ENCODE measurements at regions not wholly inside any gene's neighbourhood (a gene's known extent, or its start where the extent isn't known, plus 50 kb on each side); places are given as distances from the start of the nearest gene placed in this dataset.

DNA sequence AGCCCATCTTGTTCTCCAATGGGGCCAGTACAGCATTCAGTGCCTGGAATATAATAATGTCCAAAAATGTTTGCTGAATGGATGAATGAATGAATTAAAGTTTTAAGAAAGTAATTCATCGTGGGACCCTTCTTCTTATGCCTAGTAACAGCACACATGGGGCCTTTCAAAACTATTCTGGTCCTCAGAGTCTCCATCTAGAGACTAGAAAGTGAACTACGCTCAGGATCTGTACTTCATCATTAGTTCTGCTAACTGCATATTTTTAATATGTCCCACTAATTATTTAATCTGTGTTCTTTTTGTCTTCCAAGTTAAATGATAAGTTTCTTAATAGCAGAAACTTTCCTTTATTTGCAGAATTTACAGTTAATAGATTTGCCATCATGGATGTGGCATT is 172.5 kb downstream of the SMAD2 start:
- no peak for DNase-seq (ENCODE audit: low read depth, low spot score)

DNA sequence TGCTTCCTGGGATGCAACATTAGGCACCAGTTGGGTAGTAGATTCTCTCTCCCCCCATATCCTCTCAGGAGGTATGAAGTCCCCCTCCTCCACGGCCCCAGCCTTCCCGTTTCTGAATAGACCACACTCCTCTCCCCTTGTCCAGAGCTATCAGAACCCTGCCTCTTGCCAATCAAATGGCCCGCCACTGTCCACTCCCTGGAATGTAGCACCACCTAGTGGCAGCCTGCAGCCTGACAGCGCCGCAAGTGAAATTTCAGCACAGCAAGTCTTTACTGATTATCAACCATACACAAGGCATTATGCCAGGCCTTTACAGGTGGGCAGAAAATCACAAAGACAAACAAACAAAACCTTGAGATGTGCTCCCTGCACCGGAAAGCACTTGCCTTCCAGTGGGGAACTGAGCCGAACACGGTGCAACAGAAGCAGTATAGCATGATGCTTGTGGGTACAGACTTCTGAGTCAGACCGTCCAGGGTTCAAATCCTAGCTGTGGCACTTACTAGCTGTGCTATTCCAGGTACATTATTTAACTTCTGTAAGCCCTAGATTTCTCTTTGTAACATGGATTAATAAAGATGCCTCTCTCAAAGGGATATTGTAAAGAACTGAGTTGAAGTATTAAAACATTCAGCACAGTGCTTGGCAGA is 174.0 kb downstream of the SMAD2 start:
- no peak for DNase-seq (ENCODE audit: low read depth, low spot score)

DNA sequence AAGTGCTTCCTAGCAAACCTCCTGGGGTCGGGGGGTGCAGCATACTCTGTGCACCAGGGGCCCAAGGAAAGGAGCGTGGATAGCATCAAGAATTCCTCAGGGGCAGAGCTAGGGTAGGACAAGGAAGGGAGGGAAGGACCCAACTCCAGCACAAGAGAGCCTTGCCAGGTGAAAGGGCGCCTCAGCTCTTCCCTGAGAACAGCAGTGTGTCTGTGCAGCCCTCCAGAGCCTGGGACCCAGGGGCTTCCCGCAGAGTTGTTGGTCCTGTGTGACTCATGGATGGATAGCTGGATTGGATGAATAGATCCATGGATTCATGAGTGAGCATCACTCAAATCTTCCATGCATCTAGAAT is 175.4 kb downstream of the SMAD2 start:
- DNase-seq (ENCODE audit: low read depth, low spot score), result no peak

DNA sequence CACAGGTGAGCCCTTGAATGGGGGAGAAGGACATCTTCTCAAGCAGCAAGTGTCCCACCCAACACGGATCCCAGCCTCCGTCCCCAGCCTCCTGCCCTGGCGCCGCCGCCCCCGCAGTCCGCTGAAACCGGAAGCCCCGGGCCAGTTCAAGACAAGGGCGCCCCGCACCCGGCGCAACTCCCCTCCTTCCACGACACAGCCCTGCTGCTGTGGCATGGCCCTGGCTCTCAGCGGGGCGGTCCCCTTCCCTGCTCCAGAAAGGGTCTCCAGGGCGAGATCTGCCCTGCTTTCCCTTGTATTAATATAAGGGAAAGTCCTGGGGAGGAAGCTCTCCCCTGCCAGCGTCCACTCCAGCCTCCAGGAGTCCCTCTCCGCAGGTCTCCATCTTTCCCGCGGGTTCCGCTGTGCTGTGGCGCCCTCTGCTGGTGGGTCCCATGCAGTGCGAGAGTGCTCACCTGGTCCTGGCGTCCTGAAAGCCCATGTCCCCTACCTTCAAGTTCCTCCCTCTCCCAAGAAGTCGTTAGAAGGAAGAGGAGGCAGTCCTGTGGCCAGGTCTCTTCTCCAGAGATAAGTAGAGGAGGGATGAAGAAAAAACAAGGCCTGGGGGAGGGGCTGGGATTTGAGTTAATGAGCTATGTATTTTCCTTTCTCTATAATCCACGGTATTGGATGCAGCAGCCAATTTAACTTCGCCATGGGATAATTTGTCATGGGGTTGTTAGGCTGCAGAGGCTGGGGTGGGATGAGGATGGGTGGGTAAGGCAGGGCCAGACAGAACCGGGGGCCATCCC is 176.0 kb downstream of the SMAD2 start:
- DNase-seq (ENCODE audit: low read depth, low spot score), result no peak

DNA sequence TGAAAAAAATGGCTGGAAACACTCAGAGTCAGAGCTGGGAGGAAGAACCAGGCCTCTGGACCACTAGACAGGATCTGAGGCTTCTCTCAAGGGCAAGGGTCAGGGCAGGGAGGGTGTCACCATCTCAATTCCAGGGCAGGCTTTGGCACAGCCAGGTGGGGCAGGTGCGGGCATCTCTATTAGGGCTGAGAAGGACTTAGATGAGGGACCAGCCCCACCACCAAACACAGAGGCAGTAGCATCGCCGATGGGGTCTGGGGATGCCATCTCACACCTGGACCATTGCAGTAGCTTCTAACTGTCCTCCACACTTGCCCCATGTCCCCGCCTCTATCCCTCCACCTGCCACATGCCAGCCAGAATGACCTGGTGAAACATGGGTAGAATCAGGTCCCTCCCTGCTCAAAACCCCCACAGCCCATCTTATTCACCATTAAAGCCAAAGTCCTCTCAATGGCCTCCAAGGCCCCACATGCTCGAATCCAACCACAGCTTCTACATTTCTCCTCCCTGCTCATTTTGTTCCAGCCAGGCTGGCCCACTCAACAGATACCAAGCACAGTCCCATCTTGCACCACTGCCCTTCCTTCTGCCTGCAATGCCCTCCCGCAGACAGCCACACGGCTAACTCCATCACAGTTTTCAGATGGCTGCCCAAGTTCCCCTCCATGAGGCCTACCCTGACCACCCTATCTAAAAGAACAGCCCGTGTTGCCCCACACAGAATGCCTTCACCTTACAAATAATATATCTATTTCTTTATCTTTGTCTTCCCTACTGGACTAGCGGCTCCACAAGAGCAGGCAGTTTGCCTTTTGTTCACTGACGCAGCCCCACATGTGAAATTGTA is 177.4 kb downstream of the SMAD2 start:
- DNase-seq (ENCODE audit: low read depth, low spot score), result no peak

DNA sequence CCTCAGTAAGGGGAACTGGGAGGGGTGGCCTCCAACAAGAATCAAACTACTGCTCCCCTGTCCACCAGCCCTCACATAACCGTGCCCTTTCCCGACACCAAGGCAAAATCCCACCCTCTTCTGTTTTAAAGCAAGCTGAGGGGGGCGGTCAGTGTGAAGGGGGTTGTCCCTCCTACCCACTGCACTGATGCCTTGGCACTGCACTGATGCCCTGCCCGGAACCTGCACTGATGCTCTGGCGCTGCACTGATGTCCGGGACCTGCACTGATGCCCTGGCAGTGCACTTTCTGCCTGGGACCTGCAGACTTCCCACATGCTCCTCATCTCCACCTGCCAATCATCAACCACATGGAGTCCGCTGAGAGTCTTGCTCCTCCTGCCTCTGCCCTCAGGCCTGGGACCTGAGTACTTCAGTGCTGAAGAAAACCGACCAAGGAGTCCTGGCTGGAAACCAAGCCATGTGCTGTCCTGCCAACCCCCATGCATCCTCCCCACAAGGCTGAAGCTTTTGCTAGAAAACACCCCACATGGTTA is 179.5 kb downstream of the SMAD2 start:
- DNase-seq (ENCODE audit: low read depth, low spot score), result no peak

DNA sequence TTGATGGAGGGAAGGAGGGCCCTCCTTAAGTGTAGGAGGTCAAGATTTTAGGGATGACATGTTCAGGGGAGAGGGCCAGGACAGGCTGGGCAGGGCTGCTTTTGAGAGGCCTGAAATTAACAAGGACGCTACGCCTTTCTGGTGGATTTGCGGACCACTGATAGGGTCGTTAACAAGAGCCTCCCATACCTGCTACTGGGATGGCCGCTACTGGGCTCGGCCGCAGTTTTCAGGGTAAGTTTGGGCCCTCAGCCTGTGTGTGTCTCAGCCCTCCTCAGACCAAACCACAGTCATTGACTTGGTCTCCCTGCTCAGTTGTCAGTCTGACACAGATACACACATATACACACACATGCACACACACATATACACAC is 180.9 kb downstream of the SMAD2 start:
- DNase-seq (ENCODE audit: low read depth, low spot score), result no peak

DNA sequence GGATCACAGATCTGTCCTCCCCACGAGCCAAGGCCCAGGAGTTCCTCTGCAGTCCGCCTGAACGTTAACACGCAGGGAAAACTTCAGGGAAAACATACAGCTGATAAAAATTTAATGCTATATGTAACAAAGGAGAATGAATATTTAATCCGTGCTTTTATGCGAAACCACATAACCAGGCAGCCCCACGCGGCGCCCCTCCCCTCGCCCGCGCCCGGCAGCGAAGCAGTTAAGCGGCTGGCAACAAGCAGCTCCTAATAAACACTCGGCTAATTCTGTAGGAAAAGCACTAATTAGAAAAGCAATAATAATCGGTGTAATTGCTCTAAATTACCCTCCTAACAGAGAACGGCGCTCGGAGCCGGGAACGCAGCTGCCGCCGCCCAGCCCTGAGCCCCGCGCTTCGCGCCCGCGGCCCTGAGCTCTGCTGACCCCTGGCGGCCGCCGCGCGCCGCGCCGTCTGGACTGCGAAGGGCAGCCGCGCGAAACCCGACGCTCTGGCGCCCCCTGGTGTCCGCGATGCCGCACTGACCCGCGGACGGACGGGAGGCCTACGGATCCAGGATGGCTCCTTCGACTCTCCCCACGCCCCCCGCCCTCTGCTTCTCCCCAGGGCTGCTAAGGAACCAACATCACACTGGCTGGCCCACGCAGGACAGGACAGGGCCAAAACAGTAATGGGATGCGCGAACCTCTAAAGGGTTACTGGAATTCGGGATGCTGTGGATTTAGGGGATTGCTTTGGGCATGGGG is 181.4 kb downstream of the SMAD2 start:
- peak; percentile 63 for DNase-seq (ENCODE audit: low read depth, low spot score)

DNA sequence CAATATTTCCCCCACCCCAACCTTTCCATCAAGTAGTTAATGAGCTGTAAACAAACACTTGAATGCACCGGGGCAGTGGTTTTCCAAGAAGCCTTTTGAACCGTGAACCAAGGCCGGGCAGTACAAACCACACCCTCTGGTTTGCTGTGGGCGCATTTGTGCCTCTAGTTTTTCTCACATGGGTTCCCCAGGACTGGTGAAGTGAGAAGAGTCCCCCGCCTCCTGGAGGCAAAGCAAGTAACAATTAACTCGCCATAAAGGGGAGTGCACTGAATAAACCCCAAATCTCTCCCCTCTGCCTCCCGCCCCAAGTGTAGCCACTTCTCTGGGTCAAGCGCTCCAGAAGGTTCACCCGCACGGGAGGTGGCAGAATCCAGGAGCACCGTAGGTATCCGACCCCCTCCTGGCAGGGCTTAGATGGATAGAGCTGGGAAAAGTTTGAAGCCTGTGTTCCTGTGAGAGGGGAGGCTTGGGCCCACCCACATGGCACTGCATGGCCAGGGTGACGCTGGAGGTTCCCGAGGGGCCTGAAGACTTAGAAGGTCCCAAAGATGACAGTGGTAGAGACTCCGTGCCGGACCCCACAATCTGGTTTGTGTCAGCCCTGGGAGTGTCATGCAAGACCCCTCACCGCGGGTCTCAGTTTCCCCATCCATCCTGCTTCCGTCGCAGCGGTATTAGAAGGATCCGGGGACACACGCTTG is 182.2 kb downstream of the SMAD2 start:
- no peak for DNase-seq (ENCODE audit: low read depth, low spot score)

DNA sequence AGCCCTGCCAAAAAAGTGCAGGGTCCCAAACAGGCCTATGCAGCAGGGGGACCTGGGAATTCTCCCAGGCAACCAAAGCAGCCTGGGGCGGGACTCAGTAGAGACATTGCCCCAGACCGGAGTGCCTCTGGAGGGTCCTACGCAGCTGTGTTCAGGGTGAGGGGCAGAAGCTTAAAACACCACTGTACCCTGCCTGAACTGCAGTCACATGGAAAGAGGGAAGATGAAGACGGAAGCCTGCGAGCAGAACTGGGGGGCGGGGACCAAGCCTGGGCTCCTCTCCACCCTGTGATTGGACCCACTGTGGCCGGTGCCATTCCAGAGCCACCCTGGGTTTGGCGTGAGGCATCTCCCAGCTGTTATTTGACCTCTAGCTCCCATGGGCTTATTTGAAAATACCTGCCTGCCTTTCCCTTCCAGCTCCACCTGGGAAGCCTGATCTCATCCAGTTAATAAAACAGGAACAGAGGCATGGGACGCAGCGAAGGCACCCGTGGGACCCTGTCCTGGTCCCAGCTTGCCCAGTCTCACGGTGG is 183.1 kb downstream of the SMAD2 start:
- DNase-seq (ENCODE audit: low read depth, low spot score), result no peak

DNA sequence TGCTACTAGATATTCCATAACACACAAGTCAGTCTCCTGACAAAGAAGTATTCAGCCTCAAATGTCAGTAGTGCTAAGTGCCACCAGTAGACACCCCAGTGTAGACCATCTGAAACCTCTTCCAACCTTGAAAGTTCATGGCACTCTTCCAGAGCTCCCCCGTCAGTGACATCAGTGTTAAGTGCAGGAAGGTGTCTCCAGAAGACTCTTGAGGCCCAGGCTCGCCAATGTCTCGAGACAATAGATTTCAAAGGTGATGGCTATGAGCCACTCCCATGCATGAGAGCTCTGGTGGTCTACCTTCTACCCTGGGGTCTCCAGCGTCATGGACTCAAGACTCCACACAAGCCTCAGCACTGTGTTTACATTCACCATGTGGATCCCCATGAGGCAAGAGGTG is 183.8 kb downstream of the SMAD2 start:
- no peak for DNase-seq (ENCODE audit: low read depth, low spot score)

DNA sequence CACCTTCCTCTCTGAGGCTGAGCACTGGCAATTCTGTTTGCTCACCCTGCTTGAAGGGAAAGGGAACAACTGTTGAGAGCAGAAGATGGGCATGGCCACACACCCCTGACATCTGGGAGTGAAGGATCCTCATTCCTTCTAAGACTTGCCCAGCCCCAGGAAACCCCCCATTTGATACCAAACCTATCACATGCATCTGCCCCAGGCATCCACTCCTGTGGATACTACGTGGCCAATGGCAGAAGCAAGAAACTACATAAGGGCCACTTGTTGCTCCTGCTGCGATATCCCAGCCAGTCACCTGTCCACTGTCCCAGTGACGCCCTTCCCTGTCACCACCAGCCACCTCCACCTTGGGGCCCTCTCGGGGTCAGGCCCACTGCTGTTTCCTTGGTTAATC is 185.2 kb downstream of the SMAD2 start:
- no peak for DNase-seq (ENCODE audit: low read depth, low spot score)

DNA sequence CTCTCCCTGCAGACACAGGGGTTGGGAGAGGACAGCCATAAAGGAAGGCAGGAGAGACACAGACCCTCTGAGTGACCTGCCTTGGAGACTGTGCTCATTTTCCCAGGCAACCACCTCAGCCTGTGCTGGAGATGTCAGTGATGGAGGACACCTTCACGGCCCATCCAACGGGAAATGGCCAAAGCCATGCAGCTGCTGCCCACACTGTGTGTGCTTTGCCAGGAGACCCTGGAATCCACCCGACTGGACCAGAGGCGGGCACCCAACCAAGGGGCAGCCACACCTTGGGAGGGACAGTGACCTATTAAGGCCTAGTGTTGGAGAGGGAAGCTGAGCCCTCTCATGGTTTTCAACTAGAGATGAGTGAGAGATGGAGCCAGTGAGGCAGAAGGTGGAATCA is 192.5 kb downstream of the SMAD2 start:
- no peak for DNase-seq (ENCODE audit: low read depth, low spot score)

DNA sequence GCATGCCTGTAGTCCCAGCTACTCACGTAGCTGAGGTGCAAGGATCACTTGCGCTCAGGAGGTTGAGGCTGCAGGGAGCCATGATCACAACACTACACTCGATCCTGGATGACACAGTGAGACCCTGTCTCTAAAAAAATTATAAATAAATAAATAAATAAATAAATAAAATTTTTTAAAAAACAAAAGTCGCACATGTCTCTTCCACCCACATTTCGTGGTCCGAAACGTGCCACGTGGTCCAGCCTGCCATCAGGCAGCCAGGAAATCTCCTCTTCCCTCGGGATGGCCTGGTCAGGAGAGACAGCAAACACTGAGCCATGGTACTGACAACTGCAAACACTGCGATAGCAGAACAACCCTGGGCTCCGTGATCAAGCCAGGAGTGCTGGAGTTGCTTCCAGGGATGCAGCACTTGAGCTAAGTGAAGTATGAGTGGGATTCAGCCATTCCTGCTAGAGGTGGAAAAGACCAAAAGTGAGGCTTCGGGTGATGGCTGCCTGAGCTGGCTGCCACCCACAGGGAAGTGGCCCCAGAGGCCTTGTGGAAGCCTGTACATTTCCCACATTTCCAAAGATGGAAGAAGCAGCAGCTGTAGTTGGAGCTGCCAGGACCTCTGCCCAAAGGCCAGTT is 193.1 kb downstream of the SMAD2 start:
- DNase-seq (ENCODE audit: low read depth, low spot score), result no peak

DNA sequence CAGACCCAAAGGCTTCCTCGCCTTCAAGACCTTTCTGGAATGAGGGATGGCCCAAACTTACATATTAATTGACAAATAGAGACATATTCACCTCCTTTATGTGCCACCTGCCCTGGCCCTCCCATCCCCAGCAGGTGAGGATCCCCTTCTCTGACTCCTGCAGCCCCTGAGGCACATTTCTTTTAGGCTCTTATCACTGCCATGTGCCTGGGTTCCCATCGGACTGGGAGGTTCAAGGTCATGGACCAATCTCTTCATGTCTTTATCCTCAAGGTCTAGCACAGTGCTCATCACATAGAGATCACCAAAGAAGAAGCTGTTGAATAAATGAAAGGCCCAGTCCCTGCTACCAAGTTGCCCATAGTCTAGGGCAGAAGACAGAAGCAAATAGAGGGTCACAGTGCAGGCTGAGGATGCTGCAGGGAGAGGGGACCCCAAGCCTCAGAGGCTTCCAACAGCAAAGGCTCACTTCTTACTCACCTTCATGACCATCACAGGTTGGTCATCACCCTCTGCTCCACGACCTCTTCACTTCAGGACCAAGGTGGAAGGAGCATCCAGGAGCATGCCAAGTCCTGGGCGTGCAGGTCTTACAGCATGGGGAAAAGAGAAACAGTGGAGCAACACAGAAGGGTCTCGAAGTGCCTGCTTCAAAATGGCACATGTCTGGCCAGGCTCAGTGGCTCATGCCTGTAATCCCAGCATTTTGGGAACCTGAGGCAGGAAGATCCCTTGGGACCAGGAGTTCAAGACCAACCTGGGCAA is 193.9 kb downstream of the SMAD2 start:
- no peak for DNase-seq (ENCODE audit: low read depth, low spot score)

DNA sequence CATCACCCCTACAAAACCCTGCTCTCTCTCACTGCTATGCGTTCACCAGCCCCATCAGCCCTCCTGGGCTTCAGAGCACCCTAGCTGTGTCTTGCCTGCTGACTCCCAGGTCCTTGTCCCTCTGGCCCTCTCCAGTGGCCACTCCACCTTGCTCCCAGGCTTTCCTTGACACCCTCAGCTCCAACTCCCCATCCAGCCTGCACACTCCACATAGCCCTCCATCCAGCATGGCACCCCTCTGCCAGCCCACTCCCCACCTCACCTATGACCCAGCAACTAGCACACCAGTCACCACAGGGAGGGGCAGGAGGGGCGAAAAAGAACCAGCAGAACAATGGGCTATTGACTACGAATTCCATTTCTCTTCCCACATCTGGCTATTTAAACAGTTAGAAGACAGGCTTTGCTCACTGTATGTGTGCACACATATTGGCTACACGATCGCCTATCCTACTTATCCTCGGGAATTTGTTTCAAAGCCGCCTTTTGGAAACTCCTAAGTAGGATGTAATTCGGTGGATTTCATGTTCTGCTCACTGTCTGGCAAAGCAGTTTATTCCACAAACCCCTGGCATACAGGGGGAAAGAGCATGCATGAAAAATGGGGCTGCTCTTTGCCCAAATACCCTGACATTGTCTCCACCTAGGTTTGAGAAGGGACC is 195.3 kb downstream of the SMAD2 start:
- DNase-seq (ENCODE audit: low read depth, low spot score), result no peak

DNA sequence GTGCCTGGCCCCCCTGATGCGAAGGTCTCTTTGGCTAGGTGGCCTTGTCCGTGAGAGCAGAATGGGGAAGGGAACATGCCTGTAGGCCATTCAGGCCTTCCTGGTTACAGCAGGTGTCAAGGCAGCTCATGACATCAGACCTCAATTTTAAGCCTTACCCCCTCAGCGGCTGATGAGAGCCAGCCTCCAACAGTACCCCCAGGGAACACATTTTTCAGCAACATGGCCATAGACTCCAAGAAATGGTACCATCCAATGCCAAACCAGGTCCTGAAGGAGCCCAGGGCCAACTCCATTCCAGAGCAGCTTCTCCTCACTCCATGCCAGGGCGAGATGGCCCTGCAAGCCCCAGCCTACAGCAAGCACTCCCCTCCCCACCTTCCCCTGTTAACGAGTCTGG is 199.2 kb downstream of the SMAD2 start:
- DNase-seq (ENCODE audit: low read depth, low spot score), result no peak

DNA sequence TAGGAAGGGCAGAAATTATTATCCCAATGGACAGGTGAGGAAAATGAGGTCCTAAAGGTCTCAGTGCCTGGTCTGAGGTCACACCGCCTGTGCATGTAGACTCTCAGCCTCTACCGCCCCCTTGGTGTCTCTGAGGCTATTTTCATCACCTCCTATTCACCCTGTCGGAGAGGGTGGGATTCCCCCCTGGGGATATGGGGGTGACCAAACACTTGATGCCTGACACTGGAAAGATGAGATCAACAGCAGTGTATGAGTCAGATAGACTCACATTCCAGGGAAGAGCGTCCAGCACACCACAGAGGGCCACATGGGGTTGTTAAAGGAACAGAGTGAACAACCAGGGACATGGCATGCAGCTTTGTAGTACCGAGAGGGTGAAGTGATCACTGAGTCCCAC is 199.7 kb downstream of the SMAD2 start:
- no peak for DNase-seq (ENCODE audit: low read depth, low spot score)

DNA sequence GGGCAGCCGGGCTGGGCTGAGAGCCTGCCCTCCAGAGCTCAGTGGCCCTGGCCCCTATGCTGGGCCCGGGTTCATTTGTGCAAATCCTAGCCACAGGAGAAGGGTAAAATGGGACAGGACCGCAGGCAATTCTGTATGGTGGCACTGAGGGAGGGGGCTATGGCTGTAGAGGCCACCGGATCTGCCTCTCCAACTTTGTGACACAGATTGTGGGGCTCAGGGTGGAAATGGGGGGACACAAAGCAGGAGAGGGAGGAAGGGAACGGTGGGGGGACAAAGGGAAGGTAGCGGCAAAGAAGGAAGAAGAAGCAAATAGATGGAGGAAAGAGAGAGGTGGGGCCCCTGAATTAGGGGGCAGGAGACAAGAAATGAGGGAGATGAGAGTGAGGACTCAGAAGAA is 201.1 kb downstream of the SMAD2 start:
- no peak for DNase-seq (ENCODE audit: low read depth, low spot score)

Measured in activated naive CD8-positive, alpha-beta T cell treated with anti-CD3 and anti-CD28 coated beads, Interleukin-2, amount 50 U/mL, for 16 hours (primary cell).